Right lobe of liver (tissue), 6 donors: ENCODE measurements at regions not wholly inside any gene's neighbourhood (a gene's known extent, or its start where the extent isn't known, plus 50 kb on each side); places are given as distances from the start of the nearest gene placed in this dataset.

ENCODE experiments used
- ATAC-seq, 4 donors: fragments of 200-7000 bp; cut with Tn5 transposase; one replicate each; pipeline ENCODE4 v1.9.1; 2020; ENCODE audit warnings: mild to moderate bottlenecking in 4 of 4, moderate library complexity in 4 of 4
- DNase-seq, 3 donors: peaks; one replicate each; pipeline ENCODE4 v3.0.0-alpha.2; 2020
- H3K27ac ChIP-seq, 3 donors: fragments of 200-600 bp; one replicate each; pipeline ENCODE4 v1.8.0; 2022
- H3K27me3 ChIP-seq, 2 donors: fragments of 200-600 bp; one replicate each; pipeline ENCODE4 v1.8.0; 2022
- H3K36me3 ChIP-seq, 4 donors: fragments of 200-600 bp; sonication (generic) in 1 of 4; one replicate each; pipeline versions ENCODE4 v1.5.1 to v1.8.0; 2017 to 2022; ENCODE audit warnings: control low read depth in 1 of 4
- H3K4me1 ChIP-seq, 4 donors: fragments of 200-600 bp; sonication (generic) in 1 of 4; one replicate each; pipeline versions ENCODE4 v1.5.1 to v1.8.0; 2017 to 2022; ENCODE audit warnings: control low read depth in 1 of 4
- H3K4me3 ChIP-seq, 3 donors: fragments of 200-600 bp; one replicate each; pipeline ENCODE4 v1.8.0; 2022
- H3K9me3 ChIP-seq, 4 donors: fragments of 200-600 bp; sonication (generic) in 1 of 4; one replicate each; pipeline versions ENCODE4 v1.5.1 to v1.8.0; 2017 to 2022; ENCODE audit warnings: control low read depth in 1 of 4
- POLR2A ChIP-seq: fragments of 450-650 bp; IDR thresholded peaks from one replicate; pipeline ENCODE4 v1.6.1; 2017; ENCODE audit warnings: antibody characterized with exemption, mild to moderate bottlenecking
- WGBS: methylation state at CpG from one replicate; pipeline ENCODE4 v1.1.6; 2018; ENCODE audit warnings: low coverage, low lambda C conversion rate; ENCODE audit not compliant: insufficient coverage; ENCODE audit errors: missing lambda C conversion rate; 5-methylcytosine and 5-hydroxymethylcytosine counted together
- intact Hi-C, 2 donors: fragments of 100-400 bp; cut with DNase I; formaldehyde crosslinking; loops; one replicate each; pipeline versions ENCODE4 v1.11.2 to v1.14.1; 2022
- TF ChIP-seq, protein P1 (sequence below), 4 donors: fragments of 200-600 bp in 3 of 4; fragments of 450-650 bp in 1 of 4; IDR thresholded peaks; one replicate each; pipeline versions ENCODE4 v1.5.1 to v1.8.0; 2016 to 2022; ENCODE audit warnings: antibody characterized with exemption in 4 of 4, mild to moderate bottlenecking in 2 of 4
- donor health status: DM: no; HTN: yes; CAD: no.
- donor health status: DM: no; HTN: no; CAD: no.
- donor health status: DM: no; HTN: no; CAD: no.
- donor health status: DM: no; HTN: yes; CAD: no.
- donor health status: DM: no; HTN: yes; CAD: no.

DNA sequence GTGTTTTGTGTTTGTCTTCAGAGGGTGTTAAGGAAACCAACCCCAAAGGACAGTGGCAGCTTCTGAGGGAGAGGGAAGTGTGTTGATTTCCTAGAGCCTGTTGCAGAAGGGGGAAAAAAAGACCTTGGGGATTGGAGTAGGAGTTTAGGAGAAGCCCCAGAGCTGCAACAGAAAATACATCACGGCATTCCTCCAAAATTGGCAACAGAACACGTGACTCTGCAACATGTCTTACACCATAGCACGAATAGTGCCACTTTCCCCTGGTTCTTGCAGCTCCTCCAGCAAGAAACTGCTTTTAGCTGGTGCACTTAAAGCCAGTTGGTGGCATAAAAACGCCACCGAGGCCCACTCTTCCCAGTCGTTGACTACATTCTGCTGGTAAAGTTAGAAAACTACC is 473.0 kb downstream of the CD83 start:
- Histone ChIP-seq H3K36me3 (no peaks in the 10 kb centered on the region), H3K27me3 (no peaks in the 10 kb centered on the region), H3K4me3 (no peak overlapping the region), H3K9me3 (no peaks in the 10 kb centered on the region), H3K27ac (no peak overlapping the region), H3K4me1 (no peaks in the 10 kb centered on the region)
- DNase-seq: no peak
- ATAC-seq: no peak
- intact Hi-C loops: no loop called here
- WGBS: 40% methylated on average over 5 of the region's 6 CpGs
- TF ChIP-seq, protein P1, sequence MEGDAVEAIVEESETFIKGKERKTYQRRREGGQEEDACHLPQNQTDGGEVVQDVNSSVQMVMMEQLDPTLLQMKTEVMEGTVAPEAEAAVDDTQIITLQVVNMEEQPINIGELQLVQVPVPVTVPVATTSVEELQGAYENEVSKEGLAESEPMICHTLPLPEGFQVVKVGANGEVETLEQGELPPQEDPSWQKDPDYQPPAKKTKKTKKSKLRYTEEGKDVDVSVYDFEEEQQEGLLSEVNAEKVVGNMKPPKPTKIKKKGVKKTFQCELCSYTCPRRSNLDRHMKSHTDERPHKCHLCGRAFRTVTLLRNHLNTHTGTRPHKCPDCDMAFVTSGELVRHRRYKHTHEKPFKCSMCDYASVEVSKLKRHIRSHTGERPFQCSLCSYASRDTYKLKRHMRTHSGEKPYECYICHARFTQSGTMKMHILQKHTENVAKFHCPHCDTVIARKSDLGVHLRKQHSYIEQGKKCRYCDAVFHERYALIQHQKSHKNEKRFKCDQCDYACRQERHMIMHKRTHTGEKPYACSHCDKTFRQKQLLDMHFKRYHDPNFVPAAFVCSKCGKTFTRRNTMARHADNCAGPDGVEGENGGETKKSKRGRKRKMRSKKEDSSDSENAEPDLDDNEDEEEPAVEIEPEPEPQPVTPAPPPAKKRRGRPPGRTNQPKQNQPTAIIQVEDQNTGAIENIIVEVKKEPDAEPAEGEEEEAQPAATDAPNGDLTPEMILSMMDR (IDR thresholded peaks at IDR 0.05): no peak
- TF ChIP-seq POLR2A: no peak

DNA sequence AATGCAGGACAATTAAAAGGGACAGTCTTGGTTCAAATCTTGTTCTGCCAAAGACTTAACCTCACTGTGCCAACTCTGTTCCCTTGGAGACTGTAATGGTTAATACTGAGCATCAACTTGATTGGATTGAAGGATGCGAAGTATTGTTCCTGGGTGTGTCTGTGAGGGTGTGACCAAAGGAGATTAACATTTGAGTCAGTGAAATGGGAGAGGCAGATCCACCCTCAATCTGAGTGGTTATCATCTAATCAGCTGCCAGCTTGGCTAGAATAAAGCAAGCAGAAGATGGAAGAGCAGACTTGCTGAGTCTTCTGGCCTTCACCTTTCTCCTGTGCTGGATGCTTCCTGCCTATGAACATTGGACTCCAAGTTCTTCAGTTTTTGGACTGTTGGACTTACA is 474.4 kb downstream of the CD83 start:
- no peaks in the 10 kb centered on the region for H3K4me1 ChIP-seq
- H3K27me3 ChIP-seq: no peaks in the 10 kb centered on the region
- H3K4me3 ChIP-seq: no peak overlapping the region
- ATAC-seq (no peak), DNase-seq (no peak)
- WGBS: 100% methylated on average over 1 of the region's 1 CpG
- intact Hi-C loops: no loop called here
- H3K9me3 ChIP-seq: no peaks in the 10 kb centered on the region
- no peak overlapping the region for H3K27ac ChIP-seq
- TF ChIP-seq POLR2A: no peak
- TF ChIP-seq, protein P1 (IDR thresholded peaks at IDR 0.05): no peak
- no peaks in the 10 kb centered on the region for H3K36me3 ChIP-seq

DNA sequence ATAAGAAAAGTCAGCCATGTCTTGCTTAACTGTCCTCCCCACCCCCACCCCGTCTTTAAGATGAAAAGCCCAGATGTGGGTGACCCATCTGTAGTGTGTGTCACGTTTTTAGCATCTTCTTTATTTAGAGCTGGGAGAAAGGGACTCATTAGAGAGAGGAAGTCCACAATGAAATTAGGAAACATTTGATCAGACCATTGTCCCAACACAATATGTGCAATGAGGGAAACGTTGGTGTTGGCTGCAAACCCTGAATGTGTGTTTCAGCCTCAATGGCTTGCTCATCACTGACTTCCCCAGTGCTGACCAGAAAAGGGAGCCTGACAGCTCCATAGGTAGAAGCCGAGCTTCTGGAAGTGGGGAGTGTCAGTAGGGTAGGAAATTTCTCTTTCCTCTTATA is 475.7 kb downstream of the CD83 start:
- Histone ChIP-seq H3K9me3 (no peaks in the 10 kb centered on the region), H3K36me3 (no peaks in the 10 kb centered on the region), H3K27me3 (no peaks in the 10 kb centered on the region), H3K27ac (no peak overlapping the region), H3K4me3 (no peak overlapping the region), H3K4me1 (no peaks in the 10 kb centered on the region)
- WGBS: 40% methylated on average over 2 of the region's 4 CpGs
- intact Hi-C loops: no loop called here
- DNase-seq (no peak), ATAC-seq (no peak)
- TF ChIP-seq POLR2A: no peak
- TF ChIP-seq, protein P1 (IDR thresholded peaks at IDR 0.05): no peak

DNA sequence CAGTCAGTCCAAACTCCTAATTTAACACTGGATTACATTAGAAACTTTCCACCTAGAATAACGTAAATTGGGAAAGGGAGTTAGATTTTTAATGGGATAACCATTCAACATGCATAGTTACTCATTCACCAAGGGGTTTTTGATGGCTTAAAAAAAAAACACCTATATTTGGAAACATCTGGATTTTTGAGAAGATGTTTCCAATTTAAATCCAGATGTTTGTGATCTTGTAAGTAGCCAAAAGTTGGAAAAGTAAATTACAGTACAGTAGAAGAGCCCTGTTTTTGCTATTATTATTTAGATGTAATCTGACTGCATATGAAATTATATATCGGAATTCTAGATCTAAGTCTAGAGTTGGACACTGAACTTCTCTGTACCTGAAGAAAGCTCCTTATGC is 478.2 kb downstream of the CD83 start:
- H3K4me3 ChIP-seq: no peak overlapping the region
- ATAC-seq (no peak), DNase-seq (no peak)
- intact Hi-C loops: no loop called here
- H3K4me1 ChIP-seq: no peaks in the 10 kb centered on the region
- no peaks in the 10 kb centered on the region for H3K27me3 ChIP-seq
- no peaks in the 10 kb centered on the region for H3K36me3 ChIP-seq
- no peaks in the 10 kb centered on the region for H3K9me3 ChIP-seq
- TF ChIP-seq POLR2A: no peak
- TF ChIP-seq, protein P1 (IDR thresholded peaks at IDR 0.05): no peak
- 94% methylated on average over 2 of the region's 2 CpGs for WGBS
- H3K27ac ChIP-seq: no peak overlapping the region

DNA sequence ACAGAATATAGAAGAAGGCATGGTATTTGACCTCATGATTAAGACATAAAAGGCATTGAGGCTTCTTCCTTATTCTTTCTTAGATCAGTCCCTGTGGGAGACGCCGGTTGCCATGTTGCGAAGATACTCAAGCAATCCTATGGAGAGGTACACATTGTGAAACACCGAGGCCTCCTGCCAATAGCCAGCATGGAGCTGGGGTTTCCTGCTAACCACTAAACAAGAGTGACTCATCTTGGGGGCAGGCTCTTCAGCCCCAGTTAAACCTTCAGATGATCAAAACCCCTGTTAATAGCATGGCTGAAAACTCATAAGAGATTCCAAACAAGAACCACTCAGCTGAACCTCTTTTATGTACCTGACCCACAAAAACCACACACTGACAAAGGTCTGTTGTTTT is 478.8 kb downstream of the CD83 start:
- 78% methylated on average over 4 of the region's 4 CpGs for WGBS
- no peak for TF ChIP-seq POLR2A
- TF ChIP-seq, protein P1 (IDR thresholded peaks at IDR 0.05): no peak
- DNase-seq: no peak
- Histone ChIP-seq H3K4me1 (no peaks in the 10 kb centered on the region), H3K4me3 (no peak overlapping the region), H3K27ac (no peak overlapping the region), H3K27me3 (no peaks in the 10 kb centered on the region), H3K36me3 (no peaks in the 10 kb centered on the region), H3K9me3 (no peaks in the 10 kb centered on the region)
- intact Hi-C loops: no loop called here
- peak in 1 of 4 donors; percentile 48 for ATAC-seq
